Right lobe of liver (tissue), 4 donors: ENCODE measurements at regions not wholly inside any gene's neighbourhood (a gene's known extent, or its start where the extent isn't known, plus 50 kb on each side); places are given as distances from the start of the nearest gene placed in this dataset.

Experiments
- POLR2A ChIP-seq: fragments of 450-650 bp; IDR thresholded peaks from one replicate; pipeline ENCODE4 v1.6.1; 2017; ENCODE audit warnings: antibody characterized with exemption, mild to moderate bottlenecking
- TF ChIP-seq, protein P1 (sequence below), 4 donors: fragments of 200-600 bp in 3 of 4; fragments of 450-650 bp in 1 of 4; IDR thresholded peaks; one replicate each; pipeline versions ENCODE4 v1.5.1 to v1.8.0; 2016 to 2022; ENCODE audit warnings: antibody characterized with exemption in 4 of 4, mild to moderate bottlenecking in 2 of 4
- donor health status: DM: no; HTN: no; CAD: no.
- donor health status: DM: no; HTN: no; CAD: no.
- donor health status: DM: no; HTN: yes; CAD: no.

DNA sequence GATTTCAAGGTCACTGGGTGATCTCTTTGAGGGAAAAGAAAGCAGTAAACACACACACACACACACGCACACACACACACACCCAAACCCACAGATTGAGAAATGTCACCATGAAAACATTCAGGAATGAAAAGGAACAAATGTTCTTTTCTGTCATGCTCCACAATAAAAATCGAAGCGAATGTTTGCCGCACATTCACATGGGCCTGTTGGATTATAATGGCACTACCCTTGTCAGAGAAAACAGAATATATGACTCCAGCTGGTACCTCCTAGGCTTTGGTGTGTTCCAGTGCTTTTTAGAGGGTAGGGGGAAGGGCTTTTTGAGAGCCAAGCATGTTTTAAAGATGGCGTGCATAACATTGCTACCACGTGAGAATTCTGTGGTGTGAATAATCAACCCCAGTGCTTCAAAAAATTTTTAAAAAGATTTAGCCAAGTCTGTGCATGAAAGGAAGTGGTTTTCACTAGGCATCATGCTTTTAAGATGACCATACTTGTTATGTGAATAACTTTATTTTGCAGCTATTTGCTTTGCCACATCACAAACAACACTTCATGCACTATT, 120.8 kb upstream of the ZNF608 start:
- TF ChIP-seq, protein P1, sequence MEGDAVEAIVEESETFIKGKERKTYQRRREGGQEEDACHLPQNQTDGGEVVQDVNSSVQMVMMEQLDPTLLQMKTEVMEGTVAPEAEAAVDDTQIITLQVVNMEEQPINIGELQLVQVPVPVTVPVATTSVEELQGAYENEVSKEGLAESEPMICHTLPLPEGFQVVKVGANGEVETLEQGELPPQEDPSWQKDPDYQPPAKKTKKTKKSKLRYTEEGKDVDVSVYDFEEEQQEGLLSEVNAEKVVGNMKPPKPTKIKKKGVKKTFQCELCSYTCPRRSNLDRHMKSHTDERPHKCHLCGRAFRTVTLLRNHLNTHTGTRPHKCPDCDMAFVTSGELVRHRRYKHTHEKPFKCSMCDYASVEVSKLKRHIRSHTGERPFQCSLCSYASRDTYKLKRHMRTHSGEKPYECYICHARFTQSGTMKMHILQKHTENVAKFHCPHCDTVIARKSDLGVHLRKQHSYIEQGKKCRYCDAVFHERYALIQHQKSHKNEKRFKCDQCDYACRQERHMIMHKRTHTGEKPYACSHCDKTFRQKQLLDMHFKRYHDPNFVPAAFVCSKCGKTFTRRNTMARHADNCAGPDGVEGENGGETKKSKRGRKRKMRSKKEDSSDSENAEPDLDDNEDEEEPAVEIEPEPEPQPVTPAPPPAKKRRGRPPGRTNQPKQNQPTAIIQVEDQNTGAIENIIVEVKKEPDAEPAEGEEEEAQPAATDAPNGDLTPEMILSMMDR (IDR thresholded peaks at IDR 0.05), result no peak
- TF ChIP-seq POLR2A, result no peak
